Lower leg skin (tissue), 3 donors: ENCODE measurements at regions not wholly inside any gene's neighbourhood (a gene's known extent, or its start where the extent isn't known, plus 50 kb on each side); places are given as distances from the start of the nearest gene placed in this dataset.

Experiments
- CTCF ChIP-seq, 3 donors: fragments of 450-650 bp; IDR thresholded peaks; one replicate each; pipeline ENCODE4 v1.5.1; 2016; ENCODE audit warnings: antibody characterized with exemption in 3 of 3, mild to moderate bottlenecking in 3 of 3, moderate library complexity in 2 of 3
- POLR2A ChIP-seq, 2 donors: fragments of 450-650 bp; IDR thresholded peaks; one replicate each; pipeline ENCODE4 v1.6.1; 2016 to 2017; ENCODE audit warnings: antibody characterized with exemption in 2 of 2, mild to moderate bottlenecking in 1 of 2, moderate library complexity in 1 of 2

GRCh38 chr9:1929722-1930244 is 85.4 kb upstream of the SMARCA2 start:
- TF ChIP-seq POLR2A (IDR thresholded peaks at IDR 0.05) (no peak), CTCF (IDR thresholded peaks at IDR 0.05) (no peak)
